HFFc6 (cell line): ENCODE measurements at regions not wholly inside any gene's neighbourhood (a gene's known extent, or its start where the extent isn't known, plus 50 kb on each side); places are given as distances from the start of the nearest gene placed in this dataset.
A peak's percentile ranks its signal among the peaks of the same experiment; 100 is the strongest.

Source experiments
- DNase-seq: peaks from one replicate; pipeline ENCODE4 v3.0.0-alpha.2; 2018
- H3K27ac Mint-ChIP-seq: 2 replicates; pipeline ENCODE4 v1.8.0; 2020; ENCODE audit warnings: mild to moderate bottlenecking, mixed read lengths
- H3K27me3 Mint-ChIP-seq: 2 replicates; pipeline ENCODE4 v1.8.0; 2021; ENCODE audit warnings: mild to moderate bottlenecking, moderate library complexity, mixed read lengths; ENCODE audit not compliant: insufficient read depth
- H3K36me3 Mint-ChIP-seq: 2 replicates; pipeline ENCODE4 v1.8.0; 2021; ENCODE audit warnings: low read depth, mixed read lengths
- H3K4me1 Mint-ChIP-seq: 2 replicates; pipeline ENCODE4 v1.8.0; 2020; ENCODE audit warnings: low read depth, mixed read lengths
- H3K4me3 Mint-ChIP-seq: 2 replicates; pipeline ENCODE4 v1.8.0; 2020; ENCODE audit warnings: mild to moderate bottlenecking, moderate library complexity, mixed read lengths
- H3K9me3 Mint-ChIP-seq: 2 replicates; pipeline ENCODE4 v1.8.0; 2020; ENCODE audit warnings: mild to moderate bottlenecking, mixed read lengths
- TF ChIP-seq, protein P1 (sequence below): fragments of 200-600 bp; sonication (generic); IDR thresholded peaks from 2 replicates; pipeline ENCODE4 v1.5.0; 2021; ENCODE audit warnings: antibody characterized with exemption, mild to moderate bottlenecking

DNA sequence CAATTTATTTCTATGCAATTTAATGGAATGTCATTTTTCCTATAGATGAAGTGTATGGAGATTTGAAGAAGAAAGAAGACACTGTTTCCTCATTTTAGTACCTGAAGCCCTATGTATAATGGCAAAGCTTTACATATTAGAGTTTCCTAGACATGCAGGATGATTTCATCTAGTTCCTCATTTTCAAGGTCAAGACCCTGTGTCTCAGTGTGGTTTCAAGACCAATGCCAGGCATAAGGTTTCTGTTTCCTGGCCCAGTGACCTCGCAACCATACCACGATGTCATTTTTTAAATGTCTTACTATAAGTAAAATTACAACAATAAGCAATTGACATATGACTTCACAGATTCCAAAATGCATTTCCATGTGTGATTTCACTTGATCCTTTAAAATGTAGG, 336.5 kb upstream of the PRKCQ start:
- no peak for DNase-seq
- Mint-ChIP-seq H3K27me3 (peaks cover 2% of the 10 kb centered on the region; the same call in 1 of the 2 replicates), H3K9me3 (peaks cover 7% of the 10 kb centered on the region; the same call in 1 of the 2 replicates), H3K4me1 (no peaks in the 10 kb centered on the region), H3K36me3 (no peaks in the 10 kb centered on the region), H3K27ac (no peak overlapping the region), H3K4me3 (no peak overlapping the region)
- TF ChIP-seq, protein P1, sequence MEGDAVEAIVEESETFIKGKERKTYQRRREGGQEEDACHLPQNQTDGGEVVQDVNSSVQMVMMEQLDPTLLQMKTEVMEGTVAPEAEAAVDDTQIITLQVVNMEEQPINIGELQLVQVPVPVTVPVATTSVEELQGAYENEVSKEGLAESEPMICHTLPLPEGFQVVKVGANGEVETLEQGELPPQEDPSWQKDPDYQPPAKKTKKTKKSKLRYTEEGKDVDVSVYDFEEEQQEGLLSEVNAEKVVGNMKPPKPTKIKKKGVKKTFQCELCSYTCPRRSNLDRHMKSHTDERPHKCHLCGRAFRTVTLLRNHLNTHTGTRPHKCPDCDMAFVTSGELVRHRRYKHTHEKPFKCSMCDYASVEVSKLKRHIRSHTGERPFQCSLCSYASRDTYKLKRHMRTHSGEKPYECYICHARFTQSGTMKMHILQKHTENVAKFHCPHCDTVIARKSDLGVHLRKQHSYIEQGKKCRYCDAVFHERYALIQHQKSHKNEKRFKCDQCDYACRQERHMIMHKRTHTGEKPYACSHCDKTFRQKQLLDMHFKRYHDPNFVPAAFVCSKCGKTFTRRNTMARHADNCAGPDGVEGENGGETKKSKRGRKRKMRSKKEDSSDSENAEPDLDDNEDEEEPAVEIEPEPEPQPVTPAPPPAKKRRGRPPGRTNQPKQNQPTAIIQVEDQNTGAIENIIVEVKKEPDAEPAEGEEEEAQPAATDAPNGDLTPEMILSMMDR: no peak

DNA sequence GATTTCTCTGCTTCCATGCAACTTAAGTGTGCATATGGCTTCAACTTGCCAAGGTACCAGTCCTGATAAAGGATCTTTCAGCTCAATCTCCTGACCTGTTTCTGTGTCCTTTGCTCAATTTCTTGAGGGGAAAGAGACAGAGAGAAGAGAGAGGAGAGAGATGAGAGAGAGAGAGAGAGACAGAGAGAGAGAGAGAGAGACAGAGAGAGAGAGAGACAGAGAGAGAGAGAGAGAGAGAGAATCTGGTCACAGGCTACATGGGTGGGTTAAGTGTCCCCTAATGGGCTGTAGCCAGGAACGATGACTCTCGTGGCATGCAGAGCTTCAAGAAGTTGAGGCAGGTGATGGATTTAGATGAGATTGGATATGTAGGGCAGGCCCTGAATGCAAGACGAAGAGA, 335.2 kb upstream of the PRKCQ start:
- H3K4me1 Mint-ChIP-seq: no peaks in the 10 kb centered on the region
- TF ChIP-seq, protein P1: no peak
- no peaks in the 10 kb centered on the region for H3K36me3 Mint-ChIP-seq
- peaks cover 18% of the 10 kb centered on the region; the same call in 1 of the 2 replicates for H3K9me3 Mint-ChIP-seq
- DNase-seq: no peak
- H3K27ac Mint-ChIP-seq: no peak overlapping the region
- H3K27me3 Mint-ChIP-seq: peaks cover 2% of the 10 kb centered on the region; the same call in 1 of the 2 replicates
- no peak overlapping the region for H3K4me3 Mint-ChIP-seq

DNA sequence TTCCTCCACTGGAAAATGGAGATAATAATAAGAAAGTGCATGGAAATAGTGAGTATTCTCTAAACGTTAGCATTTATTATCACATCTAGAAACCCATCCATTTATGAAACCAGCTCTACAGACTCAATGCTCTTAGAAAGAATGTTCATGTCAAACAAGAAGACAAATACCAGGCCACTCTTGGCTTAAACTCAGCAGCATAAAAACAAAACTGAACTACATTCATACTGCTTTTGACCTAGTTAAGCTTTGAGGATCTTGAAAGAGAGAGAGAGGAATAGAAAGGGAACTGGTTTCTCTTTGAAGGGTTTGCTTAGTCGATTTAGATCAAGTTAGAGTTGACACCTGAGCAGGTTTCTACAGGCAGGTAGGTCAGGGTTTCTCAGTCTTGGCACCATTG, 332.9 kb upstream of the PRKCQ start:
- H3K4me1 Mint-ChIP-seq: no peaks in the 10 kb centered on the region
- peaks cover 2% of the 10 kb centered on the region; the same call in 1 of the 2 replicates for H3K27me3 Mint-ChIP-seq
- H3K36me3 Mint-ChIP-seq: no peaks in the 10 kb centered on the region
- no peak for DNase-seq
- TF ChIP-seq, protein P1: no peak
- no peak overlapping the region for H3K4me3 Mint-ChIP-seq
- H3K27ac Mint-ChIP-seq: no peak overlapping the region
- peaks cover 26% of the 10 kb centered on the region for H3K9me3 Mint-ChIP-seq

DNA sequence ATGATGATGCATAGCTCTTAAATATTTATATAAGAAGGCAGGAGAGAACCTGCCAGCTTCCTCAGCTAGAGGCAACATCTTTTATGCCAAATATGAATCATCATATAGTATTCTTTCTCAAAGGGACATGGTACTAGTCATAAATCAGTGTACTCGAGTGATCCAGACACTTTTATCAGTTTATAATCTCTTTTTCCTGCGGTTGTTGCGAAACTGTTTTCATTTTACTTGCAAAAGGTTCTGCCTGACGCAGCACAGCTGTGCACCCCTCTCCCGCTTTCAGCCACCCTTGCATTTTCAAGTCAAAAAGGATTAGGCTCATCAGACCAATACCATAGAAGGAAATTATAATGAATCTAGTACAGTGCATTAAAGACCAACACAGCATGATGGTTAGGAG, 332.3 kb upstream of the PRKCQ start:
- DNase-seq: peak; percentile 1
- H3K27ac Mint-ChIP-seq: no peak overlapping the region
- no peaks in the 10 kb centered on the region for H3K36me3 Mint-ChIP-seq

DNA sequence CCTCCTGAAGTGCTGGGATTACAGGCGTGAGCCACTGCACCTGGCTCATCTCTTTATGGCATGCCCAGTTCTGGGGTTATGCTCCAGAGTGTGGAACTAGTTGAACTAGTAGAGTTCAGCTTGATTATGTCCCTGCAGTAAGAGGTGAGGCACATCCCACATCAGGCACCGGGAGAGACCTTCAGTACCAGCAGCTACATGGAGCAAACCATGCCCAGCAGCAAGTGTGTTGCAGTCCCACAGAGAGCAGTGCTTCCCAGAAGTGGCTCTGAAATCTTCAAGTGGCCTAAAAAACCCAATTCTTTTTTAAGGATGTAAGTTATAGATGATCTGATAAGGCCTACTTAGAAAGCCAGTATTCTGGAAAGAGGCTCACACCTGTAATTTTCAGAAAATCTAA, 331.9 kb upstream of the PRKCQ start:
- Mint-ChIP-seq H3K4me1 (no peaks in the 10 kb centered on the region), H3K27me3 (no peaks in the 10 kb centered on the region; the same call in 1 of the 2 replicates), H3K9me3 (peaks cover 21% of the 10 kb centered on the region), H3K4me3 (no peak overlapping the region), H3K27ac (no peak overlapping the region), H3K36me3 (no peaks in the 10 kb centered on the region)
- DNase-seq: no peak
- TF ChIP-seq, protein P1: no peak

More for the DNA sequence above, 332.3 kb upstream of the PRKCQ start:
- TF ChIP-seq, protein P1: no peak
- Mint-ChIP-seq H3K9me3 (peaks cover 21% of the 10 kb centered on the region), H3K4me3 (no peak overlapping the region), H3K4me1 (no peaks in the 10 kb centered on the region), H3K27me3 (no peaks in the 10 kb centered on the region; the same call in 1 of the 2 replicates)
